Stimulated activated naive B cell treated with anti-CD40 and anti-IgM and Interleukin-4, amounts not matched to agents 10 μg/mL and 1 μg/mL and 100 μg/mL, for 72 hours (primary cell): ENCODE measurements at regions not wholly inside any gene's neighbourhood (a gene's known extent, or its start where the extent isn't known, plus 50 kb on each side); places are given as distances from the start of the nearest gene placed in this dataset.
"Not testable (repeated sequence)": the region's sequence is repeated elsewhere in the genome, so short reads cannot be mapped to it uniquely, and the experiment has no call there.

Experiments used
- ATAC-seq, 2 donors: fragments of 150-1000 bp; cut with Tn5 transposase; replicated peaks; 2 replicates each; pipeline ENCODE4 v1.10.0; 2021; ENCODE audit warnings: moderate library complexity in 1 of 2
- DNase-seq: peaks from one replicate; pipeline ENCODE4 v3.0.0; 2021
- H3K27ac Mint-ChIP-seq: one replicate; pipeline ENCODE4 v1.8.0; 2022; ENCODE audit warnings: mild to moderate bottlenecking, mixed read lengths
- H3K27me3 Mint-ChIP-seq, 2 donors: one replicate each; pipeline ENCODE4 v1.8.0; 2022; ENCODE audit warnings: mixed read lengths in 2 of 2
- H3K36me3 Mint-ChIP-seq, 2 donors: one replicate each; pipeline ENCODE4 v1.8.0; 2022; ENCODE audit warnings: mixed read lengths in 2 of 2, mild to moderate bottlenecking in 1 of 2
- H3K4me1 Mint-ChIP-seq, 2 donors: one replicate each; pipeline ENCODE4 v1.8.0; 2022; ENCODE audit warnings: mixed read lengths in 2 of 2, mild to moderate bottlenecking in 1 of 2
- H3K4me3 Mint-ChIP-seq, 2 donors: one replicate each; pipeline ENCODE4 v1.8.0; 2022; ENCODE audit warnings: mild to moderate bottlenecking in 2 of 2, mixed read lengths in 2 of 2, moderate library complexity in 1 of 2
- H3K9me3 Mint-ChIP-seq, 2 donors: one replicate each; pipeline ENCODE4 v1.8.0; 2022; ENCODE audit warnings: mixed read lengths in 2 of 2, mild to moderate bottlenecking in 1 of 2

DNA sequence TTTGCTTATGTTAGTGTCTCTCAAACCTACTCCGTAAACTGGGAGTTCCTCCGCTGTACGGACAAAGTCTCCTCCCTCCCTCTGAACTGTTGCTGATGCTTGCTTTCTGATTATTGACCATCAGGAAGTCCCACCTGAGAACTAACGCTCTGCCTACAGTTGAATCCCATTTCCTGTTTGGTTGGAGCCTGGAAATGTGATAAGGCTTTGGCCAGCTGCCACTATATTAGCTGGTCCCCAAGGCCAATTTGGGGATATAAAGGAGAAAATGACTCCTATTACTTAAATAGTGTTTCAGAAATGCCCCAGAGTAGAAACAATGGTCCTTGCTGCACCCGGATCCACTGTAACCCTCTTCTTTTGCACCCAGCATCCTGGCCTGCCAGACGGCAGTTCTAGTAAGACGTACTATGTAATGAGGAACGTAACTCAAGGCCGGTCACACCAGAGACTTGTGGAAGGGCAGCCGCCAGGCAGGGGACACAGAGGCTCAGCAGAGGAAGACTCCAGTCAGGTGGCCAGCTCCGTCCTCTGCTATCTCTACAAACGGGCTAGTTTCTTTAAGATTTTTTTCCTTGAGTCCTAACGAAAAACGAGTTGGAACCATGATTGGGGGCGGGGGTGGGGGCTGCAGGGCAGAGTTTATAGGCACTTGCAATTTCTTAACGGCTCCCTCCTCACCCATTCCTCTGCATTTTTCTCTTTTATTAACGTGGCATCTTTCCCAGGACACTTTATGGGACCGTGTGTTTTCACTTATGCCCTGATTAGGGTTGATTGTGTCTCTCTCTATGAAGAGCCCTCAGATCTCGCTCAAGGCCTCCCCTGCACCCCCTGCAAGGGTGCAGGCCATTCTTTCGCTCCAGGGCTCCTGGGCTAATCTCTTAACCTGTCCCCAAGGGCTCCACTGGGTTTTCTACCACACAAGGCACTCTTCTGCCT lies 72.8 kb upstream of the CDON start:
- H3K4me1 Mint-ChIP-seq, result no peaks in the 10 kb centered on the region
- H3K9me3 Mint-ChIP-seq, result no peaks in the 10 kb centered on the region
- peaks cover 19 to 31% of the 10 kb centered on the region in 2 donors for H3K27me3 Mint-ChIP-seq
- no peaks in the 10 kb centered on the region for H3K36me3 Mint-ChIP-seq
- H3K4me3 Mint-ChIP-seq, result no peak overlapping the region
- DNase-seq, result no peak
- H3K27ac Mint-ChIP-seq, result no peak overlapping the region
- no peak for ATAC-seq

DNA sequence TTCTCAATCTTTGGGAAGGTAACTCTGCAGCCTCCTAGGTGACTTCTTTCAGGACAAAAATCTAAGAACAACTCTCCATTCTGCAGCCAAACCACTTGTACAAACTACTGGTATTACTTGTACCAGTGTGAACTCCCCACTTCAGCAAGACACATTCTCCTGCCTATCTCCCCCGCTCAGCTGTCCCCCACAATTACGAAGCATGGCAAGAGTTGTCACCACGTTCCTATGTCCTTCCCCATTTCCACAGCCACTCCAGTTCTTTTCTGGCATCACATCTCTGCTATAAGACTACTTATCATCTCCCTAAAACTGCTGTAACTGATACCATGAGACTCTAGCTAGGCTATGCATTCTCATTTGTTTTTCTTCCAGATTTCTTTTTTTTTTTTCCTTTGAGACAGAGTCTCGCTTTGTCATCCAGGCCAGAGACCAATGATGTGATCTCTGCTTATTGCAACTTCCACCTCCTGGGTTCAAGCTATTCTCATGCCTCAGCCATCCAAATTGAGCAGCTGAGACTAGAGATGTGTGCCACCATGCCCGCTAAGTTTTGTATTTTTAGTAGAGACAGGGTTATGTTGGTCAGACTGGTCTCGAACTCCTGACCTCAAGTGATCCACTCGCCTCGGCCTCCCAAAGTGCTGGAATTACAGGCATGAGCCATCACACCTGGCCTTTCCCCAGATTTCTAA lies 71.9 kb upstream of the CDON start:
- Mint-ChIP-seq H3K4me3 (no peak overlapping the region), H3K27ac (no peak overlapping the region), H3K9me3 (no peaks in the 10 kb centered on the region), H3K36me3 (no peaks in the 10 kb centered on the region), H3K27me3 (peaks cover 11 to 22% of the 10 kb centered on the region in 2 donors), H3K4me1 (no peaks in the 10 kb centered on the region)
- DNase-seq, result no peak
- no peak for ATAC-seq

DNA sequence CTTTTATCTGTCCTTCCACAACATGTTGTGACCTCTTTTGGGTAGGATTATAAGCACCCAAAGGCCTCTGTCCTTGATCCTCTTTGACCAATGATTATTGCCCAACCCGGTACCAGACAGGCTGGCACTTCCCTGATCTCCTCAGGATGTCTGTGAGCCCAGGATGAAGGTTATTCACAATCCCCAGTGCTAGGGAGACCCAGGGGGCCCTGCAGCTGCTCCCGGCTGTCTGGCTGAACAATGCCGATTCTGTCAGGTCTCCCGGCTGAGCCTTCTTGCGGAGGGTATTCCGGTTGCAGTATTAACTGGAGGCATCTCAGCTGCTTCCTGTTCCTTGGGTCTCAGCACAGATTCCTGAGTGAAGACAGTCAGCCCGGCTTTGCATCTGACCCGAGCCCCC lies 71.2 kb upstream of the CDON start:
- Mint-ChIP-seq H3K27ac (no peak overlapping the region), H3K9me3 (no peaks in the 10 kb centered on the region), H3K36me3 (no peaks in the 10 kb centered on the region), H3K27me3 (peaks cover 5 to 15% of the 10 kb centered on the region in 2 donors), H3K4me1 (no peaks in the 10 kb centered on the region), H3K4me3 (no peak overlapping the region)
- ATAC-seq, result no peak
- no peak for DNase-seq

DNA sequence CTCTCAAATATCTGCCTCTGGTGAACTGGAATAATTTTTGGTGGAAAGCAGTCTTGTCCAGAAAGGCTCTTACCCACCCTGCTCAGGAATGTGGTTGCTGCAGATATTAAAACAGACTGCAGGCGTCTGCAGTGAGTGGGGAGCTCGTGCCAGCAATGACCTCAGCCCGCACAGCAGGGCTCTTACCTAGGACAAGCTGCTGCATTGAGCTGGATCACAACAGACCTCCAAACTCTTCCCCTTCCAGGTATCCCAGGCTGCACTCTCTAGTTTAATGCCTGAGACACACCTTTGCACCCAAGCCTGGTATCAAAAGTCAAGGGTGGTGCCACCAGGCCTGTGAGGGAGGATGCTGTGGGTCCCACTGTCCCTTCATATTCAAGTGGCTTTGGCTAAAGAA lies 69.7 kb upstream of the CDON start:
- H3K36me3 Mint-ChIP-seq, result no peaks in the 10 kb centered on the region
- peaks cover 5 to 14% of the 10 kb centered on the region in 2 donors for H3K27me3 Mint-ChIP-seq
- ATAC-seq, result no peak
- no peak for DNase-seq
- no peak overlapping the region for H3K27ac Mint-ChIP-seq
- no peaks in the 10 kb centered on the region for H3K4me1 Mint-ChIP-seq
- H3K9me3 Mint-ChIP-seq, result no peaks in the 10 kb centered on the region
- no peak overlapping the region for H3K4me3 Mint-ChIP-seq

DNA sequence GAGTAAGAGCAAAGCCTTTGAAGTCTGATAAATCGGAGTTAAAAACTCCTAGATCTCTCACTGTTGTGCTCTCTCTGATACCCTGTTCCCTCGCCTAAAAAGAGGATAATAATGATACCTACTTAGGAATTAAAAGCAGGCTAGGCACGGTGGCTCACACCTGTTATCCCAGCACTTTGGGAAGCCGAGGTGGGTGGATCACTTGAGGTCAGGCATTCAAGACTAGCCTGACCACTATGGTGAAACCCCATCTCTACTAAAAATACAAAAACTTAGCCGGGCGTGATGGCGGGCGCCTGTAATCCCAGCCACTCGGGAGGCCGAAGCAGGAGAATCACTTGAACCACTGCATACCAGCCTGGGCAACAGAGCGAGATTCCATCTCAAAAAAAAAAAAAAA lies 68.1 kb upstream of the CDON start:
- DNase-seq, H3K27ac Mint-ChIP-seq, H3K4me3 Mint-ChIP-seq, H3K9me3 Mint-ChIP-seq, H3K36me3 Mint-ChIP-seq, H3K4me1 Mint-ChIP-seq, ATAC-seq: not testable (repeated sequence)
- peaks cover 5 to 14% of the 10 kb centered on the region in 2 donors for H3K27me3 Mint-ChIP-seq

DNA sequence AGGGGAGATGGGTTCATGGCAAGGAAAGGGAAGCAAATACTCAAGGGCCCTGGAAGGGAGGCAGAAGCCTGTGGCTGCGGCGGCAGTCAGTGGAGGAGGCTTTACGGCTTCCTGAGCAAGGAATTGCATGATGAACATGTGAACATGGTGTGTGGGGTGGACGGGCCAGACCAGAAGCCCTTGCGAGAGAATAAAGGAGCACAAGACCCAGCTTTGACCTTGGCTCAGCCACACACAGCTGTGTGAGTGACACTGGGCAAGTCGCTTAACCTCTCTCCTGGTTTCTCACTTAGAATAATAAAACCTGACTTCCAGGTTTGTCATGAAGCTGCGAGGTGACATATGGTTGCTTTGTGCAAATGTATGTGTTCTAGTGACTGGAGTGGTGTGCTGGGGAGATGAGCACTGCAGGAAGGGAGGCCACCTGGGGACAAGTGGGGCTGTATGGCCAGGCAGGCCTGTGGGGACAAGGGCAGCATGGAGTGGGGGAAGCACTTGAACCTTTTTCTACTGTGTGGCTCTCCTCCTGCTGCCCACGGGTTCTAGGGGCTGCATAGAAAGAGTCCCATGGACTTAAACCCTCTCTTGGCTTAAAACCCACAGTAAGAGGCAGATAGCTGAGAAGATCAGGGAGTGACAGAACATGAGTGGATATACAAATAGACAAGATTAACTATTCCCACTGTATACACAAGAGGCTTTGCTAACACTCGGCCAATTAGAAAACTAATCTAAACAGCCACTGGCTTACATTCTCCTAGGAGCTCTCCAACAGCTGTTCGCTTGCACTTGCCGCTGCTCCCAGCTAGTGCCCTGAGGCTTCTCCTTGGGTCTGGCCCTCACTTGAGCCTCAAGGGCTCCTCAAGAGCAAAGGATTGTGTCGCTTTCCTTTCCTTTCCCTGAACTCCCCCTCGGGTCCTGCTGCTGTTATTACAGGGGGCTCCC lies 67.3 kb upstream of the CDON start:
- H3K4me1 Mint-ChIP-seq, result no peaks in the 10 kb centered on the region
- H3K4me3 Mint-ChIP-seq, result no peak overlapping the region
- DNase-seq (no peak), ATAC-seq (no peak)
- H3K9me3 Mint-ChIP-seq, result no peaks in the 10 kb centered on the region
- no peak overlapping the region for H3K27ac Mint-ChIP-seq
- peaks cover 0 to 14% of the 10 kb centered on the region in 2 donors for H3K27me3 Mint-ChIP-seq
- no peaks in the 10 kb centered on the region for H3K36me3 Mint-ChIP-seq

DNA sequence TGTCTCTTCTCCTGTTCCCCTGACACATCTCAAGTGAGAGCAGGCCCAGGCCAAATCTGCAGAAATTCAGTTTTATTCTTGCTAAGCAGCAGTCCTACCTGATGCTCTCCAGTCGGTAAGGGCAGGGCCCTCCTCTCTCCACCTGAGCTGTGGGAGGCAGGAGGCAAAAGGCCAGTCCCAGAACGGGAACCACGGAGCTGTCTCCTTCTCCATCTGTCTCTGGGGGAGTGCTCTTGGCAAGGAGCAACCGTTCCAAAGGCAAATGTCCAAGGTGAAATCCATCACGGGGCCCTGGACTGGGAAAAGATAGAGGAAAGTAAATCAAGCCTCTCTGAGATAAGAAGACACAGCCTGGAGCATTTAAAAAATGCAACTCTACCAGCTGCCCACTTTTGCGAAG lies 65.2 kb upstream of the CDON start:
- Mint-ChIP-seq H3K27ac (no peak overlapping the region), H3K4me3 (no peak overlapping the region), H3K36me3 (no peaks in the 10 kb centered on the region), H3K4me1 (no peaks in the 10 kb centered on the region), H3K9me3 (no peaks in the 10 kb centered on the region), H3K27me3 (peaks cover 0 to 3% of the 10 kb centered on the region in 2 donors)
- no peak for ATAC-seq
- no peak for DNase-seq

DNA sequence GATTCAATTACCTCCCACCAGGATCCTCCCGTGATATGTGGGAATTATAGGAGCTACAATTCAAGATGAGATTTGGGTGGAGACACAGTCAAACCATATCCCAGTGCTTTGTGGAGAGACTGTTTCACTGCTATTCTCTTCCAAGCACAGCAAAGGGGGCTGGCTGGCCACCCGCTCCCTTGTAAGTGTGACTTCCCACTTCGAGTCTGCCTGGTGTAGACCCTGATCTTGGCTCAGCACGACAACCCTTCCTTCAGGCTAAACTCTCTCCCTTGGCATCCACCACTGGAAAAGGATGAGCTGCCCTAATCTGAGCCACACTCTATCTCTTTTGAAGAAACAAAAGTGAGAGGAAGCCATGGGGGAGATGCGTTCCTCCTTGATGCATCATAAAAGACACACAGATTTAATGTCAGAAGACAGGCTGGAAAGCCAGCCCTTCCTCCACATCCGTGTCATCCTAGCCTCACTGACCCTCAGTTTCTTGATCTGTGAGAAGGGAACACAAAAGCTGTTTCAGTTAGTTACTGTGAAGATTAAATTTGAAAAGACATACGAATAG lies 64.7 kb upstream of the CDON start:
- Mint-ChIP-seq H3K9me3 (no peaks in the 10 kb centered on the region), H3K4me1 (no peaks in the 10 kb centered on the region), H3K27ac (no peak overlapping the region), H3K4me3 (no peak overlapping the region), H3K36me3 (no peaks in the 10 kb centered on the region), H3K27me3 (no peaks in the 10 kb centered on the region)
- DNase-seq, result no peak
- ATAC-seq, result no peak

DNA sequence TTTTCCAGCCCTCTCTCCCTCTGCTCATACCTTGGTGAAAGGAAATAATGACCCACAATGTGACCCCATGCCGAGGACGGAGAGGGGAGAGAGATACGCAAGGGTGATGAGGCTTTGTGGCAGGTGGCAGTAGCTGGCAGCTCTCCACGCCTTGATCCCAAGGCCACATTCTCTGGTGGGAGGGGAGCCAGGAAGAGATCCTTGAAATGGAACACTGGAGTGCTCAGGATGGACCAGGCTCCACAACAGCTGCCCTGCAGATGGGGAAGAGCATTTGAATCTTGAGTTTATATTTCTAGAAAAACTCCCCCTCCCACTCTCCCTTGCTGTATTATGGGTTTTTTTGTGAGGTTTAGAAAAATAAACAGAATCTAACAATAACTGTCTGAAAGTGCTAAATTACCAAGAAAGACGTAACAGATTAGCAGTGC lies 61.6 kb upstream of the CDON start:
- ATAC-seq (no peak), DNase-seq (no peak)
- Mint-ChIP-seq H3K27ac (no peak overlapping the region), H3K4me3 (no peak overlapping the region), H3K4me1 (no peaks in the 10 kb centered on the region), H3K27me3 (peaks cover 4 to 5% of the 10 kb centered on the region in 2 donors), H3K36me3 (no peaks in the 10 kb centered on the region), H3K9me3 (no peaks in the 10 kb centered on the region)

DNA sequence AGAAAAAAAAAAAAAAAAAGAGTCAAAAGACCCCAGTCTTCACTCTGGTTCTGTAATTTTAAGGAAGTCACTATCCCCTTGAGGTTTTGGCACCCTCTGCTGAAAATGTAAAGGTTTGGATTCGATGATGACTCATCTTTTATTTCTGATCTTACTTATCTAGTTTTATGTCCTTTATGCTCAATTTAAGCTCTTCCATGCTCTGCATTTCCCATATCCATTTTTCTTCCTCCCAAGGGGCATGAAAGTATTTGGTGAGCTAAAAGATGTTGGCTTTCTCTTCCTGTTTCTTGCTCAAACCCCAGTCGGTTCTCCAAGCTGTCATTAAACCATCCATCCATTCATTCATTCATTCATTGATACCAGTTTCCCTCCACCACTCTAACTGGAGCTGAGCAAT lies 61.0 kb upstream of the CDON start:
- Mint-ChIP-seq H3K36me3 (no peaks in the 10 kb centered on the region), H3K9me3 (no peaks in the 10 kb centered on the region), H3K4me3 (no peak overlapping the region), H3K27ac (no peak overlapping the region), H3K27me3 (peaks cover 4 to 5% of the 10 kb centered on the region in 2 donors), H3K4me1 (no peaks in the 10 kb centered on the region)
- ATAC-seq (no peak), DNase-seq (no peak)

DNA sequence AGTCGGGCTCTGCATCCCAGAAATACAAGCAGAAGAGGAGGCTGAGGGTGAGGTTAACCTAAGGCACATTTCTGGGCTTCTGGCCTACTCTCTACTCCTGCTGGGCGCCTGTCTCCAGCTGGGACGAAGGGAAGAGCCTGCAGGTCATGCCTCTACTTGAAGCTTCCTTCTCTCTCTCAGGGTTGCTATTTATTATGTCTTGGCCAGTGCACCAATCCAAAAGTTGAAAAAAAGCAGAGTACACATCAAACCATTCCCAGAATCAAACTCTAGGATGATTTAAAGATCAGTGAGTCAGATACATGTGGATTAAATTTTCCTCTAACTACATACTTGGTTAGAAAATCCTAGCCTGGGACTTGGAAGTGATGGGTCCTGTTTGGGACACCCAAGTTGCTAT lies 60.2 kb upstream of the CDON start:
- DNase-seq (no peak), ATAC-seq (no peak)
- Mint-ChIP-seq H3K36me3 (no peaks in the 10 kb centered on the region), H3K27ac (no peak overlapping the region), H3K9me3 (no peaks in the 10 kb centered on the region), H3K4me1 (no peaks in the 10 kb centered on the region), H3K4me3 (no peak overlapping the region), H3K27me3 (peaks cover 4 to 5% of the 10 kb centered on the region in 2 donors)

DNA sequence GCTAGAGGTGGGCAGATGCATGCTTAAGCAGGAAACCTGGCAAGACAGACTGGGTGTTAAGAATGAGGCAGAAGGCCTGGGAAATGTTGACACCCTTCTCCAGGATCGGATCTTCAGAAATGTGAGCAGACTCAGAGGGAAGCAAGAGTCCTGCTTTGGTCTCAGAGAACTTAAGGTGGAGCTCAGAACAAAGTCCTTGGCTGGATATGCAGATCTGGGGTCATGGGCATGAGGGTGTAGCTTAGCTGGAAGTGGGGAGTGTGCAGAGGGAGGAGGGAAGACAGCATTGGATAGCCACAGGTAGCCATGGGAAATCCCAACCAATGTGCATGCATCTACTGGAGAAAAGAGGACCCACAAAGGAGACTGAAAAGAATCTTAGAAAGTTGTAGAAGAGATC lies 58.6 kb upstream of the CDON start:
- H3K4me3 Mint-ChIP-seq, result no peak overlapping the region

DNA sequence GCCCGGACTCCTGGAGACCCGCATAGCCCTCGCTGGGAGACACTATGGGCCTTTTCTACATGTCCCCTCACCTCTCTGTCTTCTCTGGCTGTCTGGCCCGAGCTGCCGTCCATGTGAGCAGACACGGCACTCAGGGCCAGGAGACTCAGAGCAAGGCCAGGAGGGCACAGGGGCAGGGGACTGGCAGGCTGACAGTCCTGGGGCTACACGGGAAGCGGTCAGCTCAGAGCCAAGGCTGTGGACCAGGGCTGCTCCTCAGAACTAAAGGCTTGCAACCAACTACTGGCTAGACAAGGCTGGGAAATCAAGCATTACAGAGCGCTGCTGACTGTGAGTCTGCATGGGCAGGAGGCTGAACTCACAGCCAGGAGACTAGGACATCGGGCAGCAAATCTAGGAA lies 56.1 kb upstream of the CDON start:
- H3K4me3 Mint-ChIP-seq, result no peak overlapping the region
- H3K27me3 Mint-ChIP-seq, result peaks cover 4 to 5% of the 10 kb centered on the region in 2 donors
- no peaks in the 10 kb centered on the region for H3K36me3 Mint-ChIP-seq
- no peak for ATAC-seq
- DNase-seq, result no peak
- H3K4me1 Mint-ChIP-seq, result no peaks in the 10 kb centered on the region
- H3K27ac Mint-ChIP-seq, result no peak overlapping the region
- H3K9me3 Mint-ChIP-seq, result no peaks in the 10 kb centered on the region

More for the DNA sequence above, 58.6 kb upstream of the CDON start:
- H3K36me3 Mint-ChIP-seq, result no peaks in the 10 kb centered on the region
- no peak overlapping the region for H3K27ac Mint-ChIP-seq
- DNase-seq (no peak), ATAC-seq (no peak)
- no peaks in the 10 kb centered on the region for H3K9me3 Mint-ChIP-seq
- peaks cover 4 to 5% of the 10 kb centered on the region in 2 donors for H3K27me3 Mint-ChIP-seq
- H3K4me1 Mint-ChIP-seq, result no peaks in the 10 kb centered on the region

DNA sequence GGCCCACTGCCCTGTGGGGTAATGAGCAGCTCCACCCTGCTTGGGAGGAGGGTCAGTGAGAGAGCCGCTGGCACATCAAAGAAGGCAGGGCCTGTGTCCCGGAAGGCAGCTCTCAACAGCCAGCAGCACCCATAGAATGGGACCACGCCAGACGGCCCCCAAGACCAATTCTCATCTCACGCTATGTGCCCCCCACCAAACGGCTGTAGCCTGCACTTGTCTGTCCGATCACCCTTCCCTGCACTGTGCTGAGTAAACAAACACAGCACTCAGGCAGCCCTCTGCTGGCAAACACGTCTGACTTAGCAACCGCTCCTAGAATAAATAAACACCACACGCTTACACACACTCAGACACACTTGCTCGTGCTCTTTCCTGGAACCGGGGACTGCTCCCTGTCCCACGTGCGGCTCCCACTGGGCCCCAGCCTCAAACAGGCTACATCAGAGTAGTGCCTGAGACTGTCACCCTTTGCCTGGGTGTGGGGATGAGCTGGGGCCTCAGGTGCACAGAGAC lies 53.2 kb upstream of the CDON start:
- no peaks in the 10 kb centered on the region for H3K9me3 Mint-ChIP-seq
- no peak overlapping the region for H3K4me3 Mint-ChIP-seq
- no peaks in the 10 kb centered on the region for H3K36me3 Mint-ChIP-seq
- DNase-seq, result no peak
- no peaks in the 10 kb centered on the region for H3K4me1 Mint-ChIP-seq
- ATAC-seq, result no peak
- peaks cover 0 to 3% of the 10 kb centered on the region in 2 donors for H3K27me3 Mint-ChIP-seq
- no peak overlapping the region for H3K27ac Mint-ChIP-seq
